ENCODE measurements at regions not wholly inside any gene's neighbourhood (a gene's known extent, or its start where the extent isn't known, plus 50 kb on each side); places are given as distances from the start of the nearest gene placed in this dataset.

DNA sequence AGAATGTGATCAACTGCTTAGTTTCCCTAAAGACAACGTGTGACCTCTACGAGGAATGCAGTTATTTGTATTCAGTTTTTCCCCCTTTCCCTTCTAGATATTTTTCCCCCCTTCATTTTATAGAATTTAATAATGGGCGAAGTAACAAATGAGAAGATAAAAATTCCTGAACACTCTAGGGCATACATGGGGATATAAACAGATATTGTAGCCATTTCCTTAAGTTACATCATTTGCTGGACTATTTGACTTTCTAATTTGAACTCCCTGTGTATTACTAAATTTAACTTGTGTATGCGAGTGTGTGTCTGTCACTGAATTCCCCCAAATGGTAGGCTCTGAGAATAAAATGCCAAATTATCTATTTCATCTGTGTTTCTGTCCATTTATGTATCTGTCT, 99.0 kb upstream of the ZFP64 start:
- TF ChIP-seq, protein P1, sequence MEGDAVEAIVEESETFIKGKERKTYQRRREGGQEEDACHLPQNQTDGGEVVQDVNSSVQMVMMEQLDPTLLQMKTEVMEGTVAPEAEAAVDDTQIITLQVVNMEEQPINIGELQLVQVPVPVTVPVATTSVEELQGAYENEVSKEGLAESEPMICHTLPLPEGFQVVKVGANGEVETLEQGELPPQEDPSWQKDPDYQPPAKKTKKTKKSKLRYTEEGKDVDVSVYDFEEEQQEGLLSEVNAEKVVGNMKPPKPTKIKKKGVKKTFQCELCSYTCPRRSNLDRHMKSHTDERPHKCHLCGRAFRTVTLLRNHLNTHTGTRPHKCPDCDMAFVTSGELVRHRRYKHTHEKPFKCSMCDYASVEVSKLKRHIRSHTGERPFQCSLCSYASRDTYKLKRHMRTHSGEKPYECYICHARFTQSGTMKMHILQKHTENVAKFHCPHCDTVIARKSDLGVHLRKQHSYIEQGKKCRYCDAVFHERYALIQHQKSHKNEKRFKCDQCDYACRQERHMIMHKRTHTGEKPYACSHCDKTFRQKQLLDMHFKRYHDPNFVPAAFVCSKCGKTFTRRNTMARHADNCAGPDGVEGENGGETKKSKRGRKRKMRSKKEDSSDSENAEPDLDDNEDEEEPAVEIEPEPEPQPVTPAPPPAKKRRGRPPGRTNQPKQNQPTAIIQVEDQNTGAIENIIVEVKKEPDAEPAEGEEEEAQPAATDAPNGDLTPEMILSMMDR (IDR thresholded peaks at IDR 0.05), result no peak
- Histone ChIP-seq H3K36me3 (no peaks in the 10 kb centered on the region), H3K4me3 (no peak overlapping the region), H3K27ac (no peak overlapping the region), H3K9me3 (no peaks in the 10 kb centered on the region), H3K27me3 (no peaks in the 10 kb centered on the region), H3K4me1 (no peaks in the 10 kb centered on the region)
- DNase-seq (ENCODE audit: low spot score), result no peak

DNA sequence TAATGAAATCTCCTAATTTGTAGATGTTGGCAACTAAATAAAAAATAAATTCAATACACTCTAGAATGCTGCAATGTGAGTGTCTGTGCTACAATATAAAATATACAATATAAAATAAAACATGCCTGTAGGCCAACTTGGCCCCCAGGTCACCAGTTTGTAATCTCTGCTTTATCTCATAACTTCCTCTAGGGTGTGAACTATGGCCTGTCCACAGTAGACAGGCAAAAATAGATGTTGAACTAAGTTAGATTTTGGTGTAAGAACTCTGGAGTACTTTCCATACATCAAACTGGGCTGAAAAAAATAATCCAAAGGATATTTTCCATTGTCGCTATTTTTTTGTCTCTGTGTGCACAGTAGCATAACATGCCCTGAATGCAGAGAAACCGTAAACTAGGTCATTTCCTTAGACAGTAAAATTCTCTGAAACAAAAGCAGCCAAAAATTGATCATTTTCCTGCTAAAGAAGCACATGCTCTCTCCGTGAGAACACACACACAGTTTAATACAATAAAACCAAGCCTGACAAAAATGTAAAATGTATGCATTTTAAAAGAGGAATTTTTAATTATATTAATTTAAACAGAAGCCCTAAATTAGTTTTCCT, 98.5 kb upstream of the ZFP64 start:
- H3K4me3 ChIP-seq, result no peak overlapping the region
- no peaks in the 10 kb centered on the region for H3K27me3 ChIP-seq
- no peaks in the 10 kb centered on the region for H3K4me1 ChIP-seq
- no peak overlapping the region for H3K27ac ChIP-seq
- H3K36me3 ChIP-seq, result no peaks in the 10 kb centered on the region
- no peaks in the 10 kb centered on the region for H3K9me3 ChIP-seq
- no peak for DNase-seq (ENCODE audit: low spot score)
- TF ChIP-seq, protein P1 (IDR thresholded peaks at IDR 0.05), result no peak

DNA sequence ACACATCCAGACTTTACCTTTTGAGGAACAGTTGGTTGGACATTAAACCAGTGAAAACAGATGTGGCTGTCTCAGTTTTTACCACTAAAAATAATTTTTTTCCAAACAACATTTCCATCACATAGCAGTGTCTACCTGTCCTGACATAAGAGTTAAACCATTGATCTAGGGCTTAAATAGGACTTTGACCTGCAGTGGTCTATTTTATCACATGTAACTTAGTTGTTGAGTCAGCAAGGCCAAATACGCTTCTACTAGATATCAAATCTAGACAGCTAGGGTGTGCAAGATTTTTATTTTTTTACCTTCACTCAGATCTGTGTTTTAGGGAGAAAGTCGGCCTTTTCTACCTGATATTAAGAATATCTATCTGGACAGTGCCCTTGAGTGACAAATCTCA, 88.8 kb upstream of the ZFP64 start:
- Histone ChIP-seq H3K27ac (no peak overlapping the region), H3K27me3 (no peaks in the 10 kb centered on the region), H3K9me3 (no peaks in the 10 kb centered on the region), H3K4me3 (no peak overlapping the region), H3K4me1 (no peaks in the 10 kb centered on the region), H3K36me3 (no peaks in the 10 kb centered on the region)
- no peak for DNase-seq (ENCODE audit: low spot score)
- TF ChIP-seq, protein P1 (IDR thresholded peaks at IDR 0.05), result no peak

DNA sequence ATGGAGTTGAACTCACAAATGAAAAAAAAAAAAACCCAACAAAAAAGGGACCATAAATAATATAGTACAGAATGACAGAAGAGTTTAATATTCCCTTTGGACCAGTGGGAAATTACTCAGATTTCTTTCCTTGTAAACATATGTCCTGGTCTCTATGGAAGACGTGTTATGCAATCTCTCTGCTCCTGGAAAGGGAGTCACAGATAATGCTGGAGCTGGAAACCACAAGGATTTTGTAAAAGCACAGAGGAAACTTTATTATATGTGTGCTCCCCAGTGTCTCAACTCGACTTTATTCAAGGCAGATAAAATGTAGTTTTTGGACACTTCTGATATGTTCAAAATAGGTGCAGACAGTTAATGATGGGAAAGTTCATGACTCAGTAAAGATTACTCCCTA, 88.1 kb upstream of the ZFP64 start:
- Histone ChIP-seq H3K4me1 (no peaks in the 10 kb centered on the region), H3K4me3 (no peak overlapping the region), H3K9me3 (no peaks in the 10 kb centered on the region), H3K36me3 (no peaks in the 10 kb centered on the region), H3K27ac (no peak overlapping the region), H3K27me3 (no peaks in the 10 kb centered on the region)
- TF ChIP-seq, protein P1 (IDR thresholded peaks at IDR 0.05), result no peak
- no peak for DNase-seq (ENCODE audit: low spot score)

DNA sequence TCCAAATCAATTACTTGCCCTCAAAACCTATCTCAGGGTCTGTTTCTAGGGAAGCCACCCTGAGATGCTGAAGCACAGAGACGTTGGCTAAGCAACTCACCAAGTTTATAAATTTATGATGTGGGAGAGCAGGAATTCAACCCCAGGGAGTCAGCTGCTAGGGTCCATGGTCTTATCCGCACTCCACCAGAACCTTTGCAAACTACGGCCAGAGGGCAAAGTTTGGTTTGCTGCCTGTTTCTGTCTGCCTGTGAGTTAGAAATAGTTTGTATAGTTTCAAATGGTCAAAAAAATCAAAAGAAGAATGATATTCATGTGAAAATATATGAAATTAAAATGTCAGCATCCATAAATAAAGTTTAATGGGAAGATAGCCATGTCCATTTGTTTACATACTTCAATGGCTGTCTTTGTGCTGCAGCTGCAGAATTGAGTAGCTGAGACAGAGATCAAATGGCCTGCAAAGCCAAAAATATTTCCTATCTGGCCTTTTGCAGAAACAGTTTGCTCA, 83.7 kb upstream of the ZFP64 start:
- Histone ChIP-seq H3K9me3 (no peaks in the 10 kb centered on the region), H3K4me1 (no peaks in the 10 kb centered on the region), H3K27ac (no peak overlapping the region), H3K36me3 (no peaks in the 10 kb centered on the region), H3K4me3 (no peak overlapping the region), H3K27me3 (no peaks in the 10 kb centered on the region)
- no peak for DNase-seq (ENCODE audit: low spot score)
- TF ChIP-seq, protein P1 (IDR thresholded peaks at IDR 0.05), result no peak

DNA sequence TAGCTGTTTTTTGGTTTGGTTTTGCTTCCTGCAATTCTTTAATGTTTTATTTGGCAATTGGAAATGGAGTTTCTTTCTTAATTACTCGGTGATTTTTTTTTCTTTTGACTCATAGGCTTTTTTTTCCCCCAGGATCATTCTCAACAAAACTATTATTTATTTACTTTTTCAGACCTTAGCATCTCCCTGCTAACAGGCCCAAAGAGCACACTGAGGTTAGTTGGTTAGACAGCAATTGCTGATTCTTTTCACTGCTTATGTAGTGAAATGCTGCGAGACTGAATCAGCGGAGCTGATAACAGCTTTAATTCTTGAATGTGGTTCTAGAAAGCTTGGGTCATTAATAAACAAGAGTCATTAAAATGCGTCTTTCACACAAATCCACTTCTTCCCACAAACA, 79.1 kb upstream of the ZFP64 start:
- H3K9me3 ChIP-seq, result no peaks in the 10 kb centered on the region
- TF ChIP-seq, protein P1 (IDR thresholded peaks at IDR 0.05), result no peak
- no peak overlapping the region for H3K4me3 ChIP-seq
- H3K27me3 ChIP-seq, result no peaks in the 10 kb centered on the region
- H3K27ac ChIP-seq, result no peak overlapping the region
- H3K36me3 ChIP-seq, result no peaks in the 10 kb centered on the region
- no peak for DNase-seq (ENCODE audit: low spot score)
- no peaks in the 10 kb centered on the region for H3K4me1 ChIP-seq
